ENCODE measurements at regions not wholly inside any gene's neighbourhood (a gene's known extent, or its start where the extent isn't known, plus 50 kb on each side); places are given as distances from the start of the nearest gene placed in this dataset.

DNA sequence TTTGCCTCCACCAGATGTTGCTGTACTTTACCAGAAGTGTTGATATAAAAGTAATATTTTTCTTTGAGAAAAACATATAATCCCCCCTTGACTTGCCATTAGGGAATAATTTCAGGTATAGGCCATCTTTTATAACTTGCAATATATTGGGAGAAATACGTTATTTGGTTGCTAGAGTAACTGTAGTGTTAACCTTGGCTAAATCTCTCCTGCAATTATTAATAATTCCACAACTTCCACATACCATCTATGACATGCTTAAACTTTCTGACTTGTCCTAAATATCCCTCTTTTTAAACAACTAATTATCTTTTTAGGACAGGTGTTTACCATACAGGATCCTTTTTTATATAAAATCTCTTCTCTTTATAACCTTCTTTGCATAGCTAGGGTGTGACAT, 1048.2 kb downstream of the SLC16A7 start (continued):
- no peak for TF ChIP-seq SFPQ (IDR thresholded peaks at IDR 0.05; ENCODE audit: low read depth, low read length)
- no peak for TF ChIP-seq LCOR (CRISPR knock-in tag; IDR thresholded peaks at IDR 0.05)
- no peak for TF ChIP-seq ZNF280A (IDR thresholded peaks at IDR 0.05; ENCODE audit: low read depth, partially characterized antibody)
- no peak for TF ChIP-seq SIRT6 (IDR thresholded peaks at IDR 0.05; ENCODE audit: low read depth, low read length)

- ChIA-PET CTCF (ENCODE audit: low intra/inter-chr PET ratio) (no interaction called here), POLR2A (no interaction called here)
- H3K79me2 ChIP-seq (ENCODE audit: control insufficient read depth, insufficient read depth, low read length): no peaks in the 10 kb centered on the region
- H3K4me3 ChIP-seq: no peak overlapping the region
- H3K4me2 ChIP-seq (ENCODE audit: insufficient read depth, low read length): no peak overlapping the region
- H3K27me3 ChIP-seq (ENCODE audit: control insufficient read depth in 2 of 2, insufficient read depth in 2 of 2, low read length in 2 of 2): no peaks in the 10 kb centered on the region
- in situ Hi-C loops (cut with MboI) (no loop called here), intact Hi-C loops (cut with micrococcal nuclease) (no loop called here)
- no TSS peak for BruUV-seq (replicated peaks)
- H3K36me3 ChIP-seq (ENCODE audit: control insufficient read depth, insufficient read depth, low read length): no peaks in the 10 kb centered on the region
- H3K4me1 ChIP-seq (replicated peaks in 1 of 2; ENCODE audit: control insufficient read depth in 2 of 2, insufficient read depth in 2 of 2, low read length in 2 of 2): no peaks in the 10 kb centered on the region
- no peak overlapping the region for H3K27ac ChIP-seq (ENCODE audit: extremely low read depth, low read depth, low read length)
- H3K9me1 ChIP-seq (ENCODE audit: control insufficient read depth, insufficient read depth, low read length): no peaks in the 10 kb centered on the region
- FAIRE-seq (no peak), DNase-seq (ENCODE audit: extremely low read depth in 1 of 4, low spot score in 3 of 4) (no peak), ATAC-seq (no peak)
- no peak overlapping the region for H3K9ac ChIP-seq (ENCODE audit: insufficient read depth in 1 of 2, low read depth in 2 of 2, low read length in 2 of 2)
- TF ChIP-seq PCBP2 (IDR thresholded peaks at IDR 0.05; ENCODE audit: low read depth, low read length, poor library complexity, severe bottlenecking): no peak
- TF ChIP-seq PPARD (CRISPR knock-in tag; IDR thresholded peaks at IDR 0.05): no peak
- no peak for TF ChIP-seq SFPQ (IDR thresholded peaks at IDR 0.05; ENCODE audit: low read depth, low read length)
- no peak for TF ChIP-seq POLR2AphosphoS5 (IDR thresholded peaks at IDR 0.05; ENCODE audit: control insufficient read depth, insufficient read depth, low read depth, low read length)
- TF ChIP-seq CAMTA2 (CRISPR knock-in tag; conservative IDR thresholded peaks at IDR 0.05): no peak
- TF ChIP-seq RBM15 (IDR thresholded peaks at IDR 0.05; ENCODE audit: insufficient read depth, low read length): no peak
- no peak for TF ChIP-seq NFYB (IDR thresholded peaks at IDR 0.05; ENCODE audit: extremely low read depth, insufficient read length)
- no peak for TF ChIP-seq ZBTB17 (CRISPR knock-in tag; IDR thresholded peaks at IDR 0.05)
- no peak for TF ChIP-seq HNRNPH1 (optimal IDR thresholded peaks at IDR 0.05; ENCODE audit: low read depth, low read length)
- TF ChIP-seq KAT8 (IDR thresholded peaks at IDR 0.05; ENCODE audit: low read depth): no peak
- no peaks in the 10 kb centered on the region; the same call in 1 of the 2 replicates for H3K9me3 ChIP-seq (replicated peaks; ENCODE audit: control insufficient read depth, insufficient read depth, low read depth, low read length)
- 0% methylated on average over 5 of the region's 5 CpGs for WGBS (ENCODE audit: insufficient coverage, low coverage, missing lambda C conversion rate)
- no peaks in the 10 kb centered on the region for H4K20me1 ChIP-seq (replicated peaks; ENCODE audit: control insufficient read depth, insufficient read depth, low read length)
- H2AFZ ChIP-seq (ENCODE audit: low read depth, low read length): no peak overlapping the region
Measured at GRCh38 chr12:60666895-60667294, 1071.1 kb downstream of the SLC16A7 start.

All from K562 (cell line).